ENCODE measurements at regions not wholly inside any gene's neighbourhood (a gene's known extent, or its start where the extent isn't known, plus 50 kb on each side); places are given as distances from the start of the nearest gene placed in this dataset.
"Not testable (repeated sequence)": the region's sequence is repeated elsewhere in the genome, so short reads cannot be mapped to it uniquely, and the experiment has no call there.

- Histone ChIP-seq H3K4me1 (replicated peaks; ENCODE audit: insufficient read depth) (no peaks in the 10 kb centered on the region), H3K27ac (no peak overlapping the region), H2AFZ (no peak overlapping the region), H3F3A (ENCODE audit: insufficient read depth, low read depth) (no peaks in the 10 kb centered on the region), H3K9me3 (ENCODE audit: insufficient read depth, low read depth) (no peaks in the 10 kb centered on the region), H3K36me3 (ENCODE audit: low read depth) (no peaks in the 10 kb centered on the region), H4K20me1 (ENCODE audit: insufficient read depth) (no peaks in the 10 kb centered on the region), H3K27me3 (ENCODE audit: insufficient read depth, low read depth) (no peaks in the 10 kb centered on the region), H3K79me2 (ENCODE audit: low read depth) (no peaks in the 10 kb centered on the region), H3K4me3 (no peak overlapping the region), H3K9me2 (ENCODE audit: insufficient read depth) (no peaks in the 10 kb centered on the region), H3K4me2 (no peak overlapping the region)
- ChIA-PET POLR2A (ENCODE audit: unreplicated experiment) (no interaction called here), CTCF (no interaction called here)
- TF ChIP-seq EZH2 (IDR thresholded peaks at IDR 0.05; ENCODE audit: low read depth) (no peak), CTCF (conservative IDR thresholded peaks at IDR 0.05) (no peak)
- intact Hi-C loops (cut with micrococcal nuclease; ENCODE audit: unreplicated experiment), result no loop called here
- no peak for DNase-seq
- no TSS peak for BruUV-seq (replicated peaks)
Measured at GRCh38 chr11:96842731-96843130, 452.9 kb downstream of the JRKL start.

GRCh38 chr11:96854425-96854824 is 464.6 kb downstream of the JRKL start:
- H3K4me2 ChIP-seq, result no peak overlapping the region
- H3F3A ChIP-seq (ENCODE audit: insufficient read depth, low read depth), result no peaks in the 10 kb centered on the region
- DNase-seq, result no peak
- CTCF ChIA-PET, result no interaction called here
- intact Hi-C loops (cut with micrococcal nuclease; ENCODE audit: unreplicated experiment), result no loop called here
- H3K9me3 ChIP-seq (ENCODE audit: insufficient read depth, low read depth), result no peaks in the 10 kb centered on the region
- no peak overlapping the region for H3K4me3 ChIP-seq
- no peaks in the 10 kb centered on the region for H3K36me3 ChIP-seq (ENCODE audit: low read depth)
- H3K9me2 ChIP-seq (ENCODE audit: insufficient read depth), result peaks cover 2% of the 10 kb centered on the region; the same call in 1 of the 2 replicates
- TF ChIP-seq CTCF (conservative IDR thresholded peaks at IDR 0.05) (no peak), EZH2 (IDR thresholded peaks at IDR 0.05; ENCODE audit: low read depth) (no peak)
- H3K79me2 ChIP-seq (ENCODE audit: low read depth), result no peaks in the 10 kb centered on the region
- POLR2A ChIA-PET (ENCODE audit: unreplicated experiment), result no interaction called here
- H2AFZ ChIP-seq, result no peak overlapping the region
- H4K20me1 ChIP-seq (ENCODE audit: insufficient read depth), result no peaks in the 10 kb centered on the region
- H3K27me3 ChIP-seq (ENCODE audit: insufficient read depth, low read depth), result no peaks in the 10 kb centered on the region
- no peaks in the 10 kb centered on the region for H3K4me1 ChIP-seq (replicated peaks; ENCODE audit: insufficient read depth)
- H3K27ac ChIP-seq, result no peak overlapping the region
- no TSS peak for BruUV-seq (replicated peaks)

- H3K79me2 ChIP-seq (ENCODE audit: low read depth); H2AFZ ChIP-seq; H3K27me3 ChIP-seq (ENCODE audit: insufficient read depth, low read depth); H3K4me3 ChIP-seq; BruUV-seq (replicated peaks); H3K4me1 ChIP-seq (replicated peaks; ENCODE audit: insufficient read depth); H4K20me1 ChIP-seq (ENCODE audit: insufficient read depth); DNase-seq; H3K4me2 ChIP-seq; H3F3A ChIP-seq (ENCODE audit: insufficient read depth, low read depth); CTCF ChIA-PET; H3K27ac ChIP-seq; POLR2A ChIA-PET (ENCODE audit: unreplicated experiment); H3K36me3 ChIP-seq (ENCODE audit: low read depth); intact Hi-C loops (cut with micrococcal nuclease; ENCODE audit: unreplicated experiment); H3K9me3 ChIP-seq (ENCODE audit: insufficient read depth, low read depth); H3K9me2 ChIP-seq (ENCODE audit: insufficient read depth): not testable (repeated sequence)
Measured at GRCh38 chr11:96861722-96862121, 471.9 kb downstream of the JRKL start.

- no TSS peak for BruUV-seq (replicated peaks)
- intact Hi-C loops (cut with micrococcal nuclease; ENCODE audit: unreplicated experiment), result no loop called here
- Histone ChIP-seq H3K9me3 (ENCODE audit: insufficient read depth, low read depth) (no peaks in the 10 kb centered on the region), H3K4me2 (no peak overlapping the region), H4K20me1 (ENCODE audit: insufficient read depth) (no peaks in the 10 kb centered on the region), H3K79me2 (ENCODE audit: low read depth) (no peaks in the 10 kb centered on the region), H2AFZ (no peak overlapping the region), H3K27me3 (ENCODE audit: insufficient read depth, low read depth) (no peaks in the 10 kb centered on the region), H3F3A (ENCODE audit: insufficient read depth, low read depth) (no peaks in the 10 kb centered on the region), H3K27ac (no peak overlapping the region), H3K4me3 (no peak overlapping the region), H3K4me1 (replicated peaks; ENCODE audit: insufficient read depth) (no peaks in the 10 kb centered on the region), H3K9me2 (ENCODE audit: insufficient read depth) (no peaks in the 10 kb centered on the region), H3K36me3 (ENCODE audit: low read depth) (no peaks in the 10 kb centered on the region)
- ChIA-PET POLR2A (ENCODE audit: unreplicated experiment) (no interaction called here), CTCF (no interaction called here)
- no peak for TF ChIP-seq EZH2 (IDR thresholded peaks at IDR 0.05; ENCODE audit: low read depth)
- no peak for TF ChIP-seq CTCF (conservative IDR thresholded peaks at IDR 0.05)
- DNase-seq, result no peak
Measured at GRCh38 chr11:96863520-96863919, 473.7 kb downstream of the JRKL start.

Measured in PC-9 (cell line).